IMR-90 (cell line): ENCODE measurements at regions not wholly inside any gene's neighbourhood (a gene's known extent, or its start where the extent isn't known, plus 50 kb on each side); places are given as distances from the start of the nearest gene placed in this dataset.

ENCODE experiments used
- ATAC-seq: fragments of 200-7000 bp; cut with Tn5 transposase; 2 replicates; pipeline ENCODE4 v1.9.1; 2020; ENCODE audit warnings: low read depth, mild to moderate bottlenecking, moderate library complexity
- BruUV-seq: library from RNA; stranded (reverse); fragments of 400-500 nt; replicated peaks from 2 replicates; lab custom pipeline; 2021; lab: Mats Ljungman, UMichigan
- CTCF ChIA-PET: fragments of 300-600 bp; formaldehyde crosslinking; extraction: SDS; loops from one replicate; lab custom pipeline; 2021; ENCODE audit warnings: antibody characterized with exemption; lab: Yijun Ruan, JAX
- POLR2A ChIA-PET: fragments of 300-600 bp; sonication (Branson Sonifier 250); formaldehyde crosslinking; loops from one replicate; lab custom pipeline; 2022; ENCODE audit warnings: antibody characterized with exemption; ENCODE audit not compliant: unreplicated experiment; lab: Charles Lee
- DNase-seq: peaks from one replicate; pipeline ENCODE4 v3.0.0; 2013
- H2AFZ ChIP-seq: replicated peaks from 2 replicates; pipeline ENCODE3; 2013; ENCODE audit warnings: low read length, mild to moderate bottlenecking; ENCODE audit not compliant: poor library complexity
- H2AK5ac ChIP-seq: 2 replicates; pipeline ENCODE4 v1.6.1; 2013; ENCODE audit warnings: low read depth, low read length, inconsistent platforms
- H2AK9ac ChIP-seq: replicated peaks from 2 replicates; pipeline ENCODE3; 2013; ENCODE audit warnings: mild to moderate bottlenecking, low read depth, low read length, moderate library complexity; ENCODE audit not compliant: poor library complexity
- H2BK120ac ChIP-seq: 2 replicates; pipeline ENCODE4 v1.6.1; 2013; ENCODE audit warnings: low read depth, low read length, inconsistent platforms
- H2BK15ac ChIP-seq: 3 replicates; pipeline ENCODE4 v1.6.1; 2013; ENCODE audit warnings: low read depth, low read length, inconsistent platforms
- H2BK20ac ChIP-seq: 2 replicates; pipeline ENCODE4 v1.6.1; 2013; ENCODE audit warnings: low read depth, mild to moderate bottlenecking, inconsistent platforms, low read length, moderate library complexity
- H2BK5ac ChIP-seq: 2 replicates; pipeline ENCODE4 v1.6.1; 2013; ENCODE audit warnings: mild to moderate bottlenecking, low read depth, low read length, inconsistent platforms; ENCODE audit not compliant: poor library complexity, severe bottlenecking
- H3K14ac ChIP-seq: replicated peaks from 2 replicates; pipeline ENCODE4 v1.6.1; 2013; ENCODE audit warnings: low read depth, low read length, inconsistent platforms
- H3K18ac ChIP-seq: 2 replicates; pipeline ENCODE4 v1.6.1; 2013; ENCODE audit warnings: low read depth, low read length, control low read depth
- H3K23ac ChIP-seq: 2 replicates; pipeline ENCODE4 v1.6.1; 2013; ENCODE audit warnings: low read depth, low read length, inconsistent platforms
- H3K27ac ChIP-seq: 2 replicates; pipeline ENCODE4 v1.5.1; 2013; ENCODE audit warnings: mild to moderate bottlenecking, control low read depth, low read length; ENCODE audit not compliant: insufficient read depth
- H3K27me3 ChIP-seq: 2 replicates; pipeline ENCODE4 v1.6.1; 2013; ENCODE audit warnings: low read length; ENCODE audit not compliant: control insufficient read depth, insufficient read depth
- H3K36me3 ChIP-seq: 2 replicates; pipeline ENCODE4 v1.6.1; 2013; ENCODE audit warnings: low read length, mixed read lengths; ENCODE audit not compliant: control insufficient read depth, insufficient read depth
- H3K4ac ChIP-seq: 2 replicates; pipeline ENCODE4 v1.6.1; 2013; ENCODE audit warnings: low read depth, low read length, inconsistent platforms
- H3K4me1 ChIP-seq: 2 replicates; pipeline ENCODE4 v1.6.1; 2013; ENCODE audit warnings: low read length, mixed read lengths; ENCODE audit not compliant: control insufficient read depth, insufficient read depth
- H3K4me2 ChIP-seq: 2 replicates; pipeline ENCODE4 v1.6.1; 2013; ENCODE audit warnings: low read depth, mild to moderate bottlenecking, control low read depth, low read length, moderate library complexity
- H3K4me3 ChIP-seq: 2 replicates; pipeline ENCODE4 v1.5.1; 2013; ENCODE audit warnings: low read depth, mild to moderate bottlenecking, control low read depth, low read length, moderate library complexity; ENCODE audit not compliant: insufficient read depth
- H3K56ac ChIP-seq: 2 replicates; pipeline ENCODE4 v1.6.1; 2013; ENCODE audit warnings: low read length, inconsistent platforms; ENCODE audit not compliant: insufficient read depth; ENCODE audit errors: extremely low read depth
- H3K79me1 ChIP-seq, 2 experiments: 2 replicates each; pipeline ENCODE4 v1.6.1; 2013; ENCODE audit warnings: low read length in 2 of 2, inconsistent platforms in 1 of 2, low read depth in 1 of 2
- H3K9ac ChIP-seq: 2 replicates; pipeline ENCODE4 v1.6.1; 2013; ENCODE audit warnings: low read depth, low read length, control low read depth
- H3K9me1 ChIP-seq: 2 replicates; pipeline ENCODE4 v1.6.1; 2013; ENCODE audit warnings: low read length, inconsistent platforms; ENCODE audit not compliant: insufficient read depth
- H3K9me3 ChIP-seq: 2 replicates; pipeline ENCODE4 v1.6.1; 2013; ENCODE audit warnings: low read length; ENCODE audit not compliant: control insufficient read depth, insufficient read depth
- H4K20me1 ChIP-seq: 2 replicates; pipeline ENCODE4 v1.6.1; 2013; ENCODE audit warnings: low read length, inconsistent platforms; ENCODE audit not compliant: insufficient read depth
- H4K5ac ChIP-seq: 2 replicates; pipeline ENCODE4 v1.6.1; 2013; ENCODE audit warnings: mild to moderate bottlenecking, low read depth, low read length, control low read depth
- H4K8ac ChIP-seq, 2 experiments: 2 replicates each; pipeline ENCODE4 v1.6.1; 2013; ENCODE audit warnings: low read depth in 2 of 2, low read length in 2 of 2, control low read depth in 1 of 2, inconsistent platforms in 1 of 2
- H4K91ac ChIP-seq: 2 replicates; pipeline ENCODE4 v1.6.1; 2013; ENCODE audit warnings: low read depth, low read length, inconsistent platforms; ENCODE audit not compliant: insufficient read depth
- BHLHE40 ChIP-seq: fragments of 150-350 bp; IDR thresholded peaks from 2 replicates; pipeline ENCODE4 v1.6.1; 2016; ENCODE audit warnings: mild to moderate bottlenecking, low read depth, low read length
- CEBPB ChIP-seq: IDR thresholded peaks from 2 replicates; pipeline ENCODE4 v1.6.1; 2012; ENCODE audit warnings: low read depth, low read length, improper control_type of control experiment
- CHD1 ChIP-seq: IDR thresholded peaks from 2 replicates; pipeline ENCODE4 v1.6.1; 2012; ENCODE audit warnings: low read depth, low read length, improper control_type of control experiment
- CTCF ChIP-seq: conservative IDR thresholded peaks from 2 replicates; pipeline ENCODE4 v1.5.1; 2012; ENCODE audit warnings: mild to moderate bottlenecking, low read depth, low read length, improper control_type of control experiment
- ELK1 ChIP-seq: fragments of 150-350 bp; IDR thresholded peaks from 2 replicates; pipeline ENCODE4 v1.6.1; 2016; ENCODE audit warnings: low read depth, mild to moderate bottlenecking, low read length, moderate library complexity, borderline replicate concordance
- FOS ChIP-seq: fragments of 150-350 bp; IDR thresholded peaks from 2 replicates; pipeline ENCODE4 v1.6.1; 2016; ENCODE audit warnings: low read depth, low read length
- MAFK ChIP-seq: IDR thresholded peaks from 2 replicates; pipeline ENCODE4 v1.6.1; 2012; ENCODE audit warnings: low read depth, low read length, improper control_type of control experiment
- MAZ ChIP-seq: IDR thresholded peaks from 2 replicates; pipeline ENCODE4 v1.6.1; 2012; ENCODE audit warnings: low read depth, mild to moderate bottlenecking, low read length, improper control_type of control experiment, moderate library complexity, borderline replicate concordance
- MXI1 ChIP-seq: IDR thresholded peaks from 2 replicates; pipeline ENCODE4 v1.6.1; 2012; ENCODE audit warnings: low read depth, mild to moderate bottlenecking, low read length, moderate library complexity, borderline replicate concordance
- NFE2L2 ChIP-seq: fragments of 150-350 bp; IDR thresholded peaks from 2 replicates; pipeline ENCODE4 v1.6.1; 2016; ENCODE audit warnings: low read depth, mild to moderate bottlenecking, low read length
- POLR2A ChIP-seq: IDR thresholded peaks from 2 replicates; pipeline ENCODE4 v1.6.1; 2012; ENCODE audit warnings: mild to moderate bottlenecking, low read depth, low read length
- RAD21 ChIP-seq: IDR thresholded peaks from 2 replicates; pipeline ENCODE4 v1.6.1; 2012; ENCODE audit warnings: low read length, improper control_type of control experiment
- RCOR1 ChIP-seq: IDR thresholded peaks from 2 replicates; pipeline ENCODE4 v1.6.1; 2012; ENCODE audit warnings: mild to moderate bottlenecking, low read length, improper control_type of control experiment; ENCODE audit not compliant: insufficient replicate concordance
- RFX5 ChIP-seq: IDR thresholded peaks from 2 replicates; pipeline ENCODE4 v1.8.0; 2012; ENCODE audit warnings: low read depth, mild to moderate bottlenecking, low read length, moderate library complexity
- SMC3 ChIP-seq: fragments of 150-350 bp; IDR thresholded peaks from 2 replicates; pipeline ENCODE4 v1.6.1; 2016; ENCODE audit warnings: low read depth, mild to moderate bottlenecking, antibody characterized with exemption, low read length, moderate library complexity
- WGBS, 2 experiments: methylation state at CpG; one replicate each; pipeline versions ENCODE4 v1.1.5 to v1.1.7; 2013; ENCODE audit warnings: missing lambda C conversion rate in 2 of 2; ENCODE audit not compliant: insufficient read length in 1 of 2; ENCODE audit errors: extremely low coverage in 2 of 2; 5-methylcytosine and 5-hydroxymethylcytosine counted together
- dilution Hi-C: fragments of 300-500 bp; cut with HindIII; formaldehyde crosslinking; loops from one replicate; pipeline ENCODE4 v1.14.3; 2018; ENCODE audit warnings: low sequenced_read_pairs; ENCODE audit not compliant: unreplicated experiment
- in situ Hi-C: fragments of 300-500 bp; cut with MboI; formaldehyde crosslinking; loops from 3 replicates; pipeline ENCODE4 v1.14.3; 2019; ENCODE audit warnings: low sequenced_read_pairs, inconsistent platforms, mixed read lengths
- intact Hi-C: fragments of 100-400 bp; cut with micrococcal nuclease; formaldehyde crosslinking; loops from 2 replicates; pipeline ENCODE4 v1.10.0; 2022
- TF ChIP-seq, protein P1 (sequence below): fragments of 150-350 bp; IDR thresholded peaks from 2 replicates; pipeline ENCODE4 v1.6.1; 2017; ENCODE audit warnings: mild to moderate bottlenecking, antibody characterized with exemption, low read length, low read depth

- Histone ChIP-seq H3K56ac (no peak overlapping the region), H2AK9ac (no peak overlapping the region), H3K9me3 (no peaks in the 10 kb centered on the region), H3K27ac (no peak overlapping the region), H3K18ac (no peak overlapping the region), H2BK5ac (no peak overlapping the region), H3K9ac (no peak overlapping the region), H3K36me3 (no peaks in the 10 kb centered on the region), H3K79me1 (no peaks in the 10 kb centered on the region), H3K4ac (no peak overlapping the region), H2BK120ac (no peak overlapping the region), H3K27me3 (no peaks in the 10 kb centered on the region; the same call in 1 of the 2 replicates), H2AK5ac (no peak overlapping the region), H2BK15ac (no peak overlapping the region), H3K4me3 (no peak overlapping the region), H2BK20ac (no peak overlapping the region), H2AFZ (no peak overlapping the region), H3K23ac (no peak overlapping the region), H3K4me2 (no peak overlapping the region), H3K4me1 (no peaks in the 10 kb centered on the region), H3K14ac (no peak overlapping the region), H4K8ac (no peak overlapping the region), H3K9me1 (no peaks in the 10 kb centered on the region), H4K91ac (no peak overlapping the region), H4K20me1 (no peaks in the 10 kb centered on the region), H4K5ac (no peak overlapping the region)
- no peak for DNase-seq
- BruUV-seq: no TSS peak
- dilution Hi-C loops: no loop called here
- TF ChIP-seq, protein P1, sequence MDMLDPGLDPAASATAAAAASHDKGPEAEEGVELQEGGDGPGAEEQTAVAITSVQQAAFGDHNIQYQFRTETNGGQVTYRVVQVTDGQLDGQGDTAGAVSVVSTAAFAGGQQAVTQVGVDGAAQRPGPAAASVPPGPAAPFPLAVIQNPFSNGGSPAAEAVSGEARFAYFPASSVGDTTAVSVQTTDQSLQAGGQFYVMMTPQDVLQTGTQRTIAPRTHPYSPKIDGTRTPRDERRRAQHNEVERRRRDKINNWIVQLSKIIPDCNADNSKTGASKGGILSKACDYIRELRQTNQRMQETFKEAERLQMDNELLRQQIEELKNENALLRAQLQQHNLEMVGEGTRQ: no peak
- TF ChIP-seq RAD21: no peak
- TF ChIP-seq NFE2L2: no peak
- no peak for TF ChIP-seq FOS
- TF ChIP-seq ELK1: no peak
- no peak for TF ChIP-seq CHD1
- no peak for TF ChIP-seq MXI1
- TF ChIP-seq MAZ: no peak
- no peak for TF ChIP-seq SMC3
- no peak for TF ChIP-seq BHLHE40
- TF ChIP-seq CEBPB: no peak
- no peak for TF ChIP-seq RFX5
- no peak for TF ChIP-seq POLR2A
- no peak for TF ChIP-seq RCOR1
- no peak for TF ChIP-seq MAFK
- no peak for TF ChIP-seq CTCF
- in situ Hi-C loops: no loop called here
- ATAC-seq: no peak
- ChIA-PET POLR2A (no interaction called here), CTCF (no interaction called here)
- no CpG with 5 or more reads among the region's 4 CpGs for WGBS, 2 experiments
- intact Hi-C loops: no loop called here
Measured at GRCh38 chr5:167794121-167794520, 497.3 kb upstream of the WWC1 start.
